CD4-positive, alpha-beta T cell (primary cell): ENCODE measurements at regions not wholly inside any gene's neighbourhood (a gene's known extent, or its start where the extent isn't known, plus 50 kb on each side); places are given as distances from the start of the nearest gene placed in this dataset.

Source experiments
- ATAC-seq: fragments of 200-7000 bp; cut with Tn5 transposase; one replicate; pipeline ENCODE4 v1.10.0; 2022; ENCODE audit warnings: mild to moderate bottlenecking; ENCODE audit not compliant: poor library complexity
- CTCF ChIA-PET: fragments of 350-600 bp; sonication (Branson Sonifier 250); formaldehyde crosslinking; loops from one replicate; lab custom pipeline; 2021; ENCODE audit warnings: antibody characterized with exemption, inconsistent platforms; lab: Charles Lee
- POLR2A ChIA-PET: fragments of 350-600 bp; sonication (Branson Sonifier 250); formaldehyde crosslinking; loops from one replicate; lab custom pipeline; 2021; ENCODE audit warnings: antibody characterized with exemption, inconsistent platforms; lab: Charles Lee
- DNase-seq, 14 experiments: peaks; one replicate each; pipeline ENCODE4 v3.0.0-alpha.2; 2013 to 2020; ENCODE audit warnings: mixed read lengths in 2 of 14
- H3K27ac ChIP-seq, 2 donors: one replicate each; pipeline versions ENCODE4 v1.5.1 to v1.7.0; 2013; ENCODE audit warnings: low read length in 2 of 2, low read depth in 1 of 2, mild to moderate bottlenecking in 1 of 2
- H3K27me3 ChIP-seq, 2 experiments: 1 replicate in 1 of 2; 2 replicates in 1 of 2; pipeline versions ENCODE4 v1.6.1 to v1.7.0; 2013; ENCODE audit warnings: low read length in 2 of 2, control low read depth in 1 of 2, mild to moderate bottlenecking in 1 of 2, moderate library complexity in 1 of 2; ENCODE audit not compliant: insufficient read depth in 2 of 2, control insufficient read depth in 1 of 2
- H3K36me3 ChIP-seq: one replicate; pipeline ENCODE4 v1.6.1; 2013; ENCODE audit warnings: low read length, control low read depth; ENCODE audit not compliant: insufficient read depth
- H3K4me1 ChIP-seq: one replicate; pipeline ENCODE4 v1.6.1; 2013; ENCODE audit warnings: low read length, control low read depth; ENCODE audit not compliant: insufficient read depth
- H3K4me3 ChIP-seq: one replicate; pipeline ENCODE4 v1.5.1; 2013; ENCODE audit warnings: mild to moderate bottlenecking, low read length, moderate library complexity
- H3K9me3 ChIP-seq, 2 experiments: 1 replicate in 1 of 2; 2 replicates in 1 of 2; pipeline versions ENCODE4 v1.6.1 to v1.7.0; 2013; ENCODE audit warnings: low read length in 2 of 2, mild to moderate bottlenecking in 2 of 2, control low read depth in 1 of 2, moderate library complexity in 1 of 2; ENCODE audit not compliant: control insufficient read depth in 1 of 2, insufficient read depth in 1 of 2
- H3K27ac Mint-ChIP-seq: one replicate; pipeline ENCODE4 v1.8.0; 2020; ENCODE audit warnings: mixed read lengths
- H3K27me3 Mint-ChIP-seq: one replicate; pipeline ENCODE4 v1.8.0; 2021; ENCODE audit warnings: mixed read lengths
- H3K36me3 Mint-ChIP-seq: one replicate; pipeline ENCODE4 v1.8.0; 2021; ENCODE audit warnings: low read depth, mixed read lengths
- H3K4me1 Mint-ChIP-seq: one replicate; pipeline ENCODE4 v1.8.0; 2021; ENCODE audit warnings: low read depth, mixed read lengths
- H3K4me3 Mint-ChIP-seq: one replicate; pipeline ENCODE4 v1.8.0; 2020; ENCODE audit warnings: mild to moderate bottlenecking, mixed read lengths
- H3K9me3 Mint-ChIP-seq: one replicate; pipeline ENCODE4 v1.8.0; 2020; ENCODE audit warnings: mixed read lengths
- intact Hi-C, 2 experiments: fragments of 100-400 bp; cut with DNase I in 1 of 2; cut with micrococcal nuclease in 1 of 2; formaldehyde crosslinking; loops; one replicate each; pipeline versions ENCODE4 v1.15.1 to v1.9.0; 2023 to 2025; cut with DNase I, micrococcal nuclease
- TF ChIP-seq, protein P1 (sequence below): fragments of 200-600 bp; IDR thresholded peaks from one replicate; pipeline ENCODE4 v1.8.0; 2022; ENCODE audit warnings: antibody characterized with exemption, mild to moderate bottlenecking

DNA sequence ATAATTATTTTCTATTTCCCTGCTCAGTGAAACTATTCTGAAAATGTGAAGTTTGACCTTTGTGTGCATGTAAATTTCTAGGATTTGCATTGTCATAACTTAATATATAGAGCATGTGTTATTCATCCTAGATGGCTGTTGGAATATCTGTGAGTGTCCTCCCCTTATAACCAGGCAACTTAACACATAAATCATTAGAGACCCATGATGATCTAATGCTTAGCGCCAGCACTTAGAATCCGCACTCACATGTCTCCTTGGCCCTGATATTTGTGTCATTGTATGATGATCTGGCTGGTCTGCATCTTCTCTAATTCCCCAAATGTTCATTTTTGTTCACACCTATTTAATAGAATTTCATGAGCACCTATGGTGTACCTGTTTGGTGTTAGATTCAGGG, 1354.5 kb downstream of the XPNPEP1 start:
- Mint-ChIP-seq H3K27me3 (no peaks in the 10 kb centered on the region), H3K27ac (no peak overlapping the region), H3K4me3 (no peak overlapping the region), H3K36me3 (no peaks in the 10 kb centered on the region), H3K4me1 (no peaks in the 10 kb centered on the region), H3K9me3 (peaks cover 5% of the 10 kb centered on the region)
- peaks cover 0 to 14% of the 10 kb centered on the region in 2 experiments for H3K9me3 ChIP-seq
- ATAC-seq (no peak), DNase-seq (no peak)
- TF ChIP-seq, protein P1, sequence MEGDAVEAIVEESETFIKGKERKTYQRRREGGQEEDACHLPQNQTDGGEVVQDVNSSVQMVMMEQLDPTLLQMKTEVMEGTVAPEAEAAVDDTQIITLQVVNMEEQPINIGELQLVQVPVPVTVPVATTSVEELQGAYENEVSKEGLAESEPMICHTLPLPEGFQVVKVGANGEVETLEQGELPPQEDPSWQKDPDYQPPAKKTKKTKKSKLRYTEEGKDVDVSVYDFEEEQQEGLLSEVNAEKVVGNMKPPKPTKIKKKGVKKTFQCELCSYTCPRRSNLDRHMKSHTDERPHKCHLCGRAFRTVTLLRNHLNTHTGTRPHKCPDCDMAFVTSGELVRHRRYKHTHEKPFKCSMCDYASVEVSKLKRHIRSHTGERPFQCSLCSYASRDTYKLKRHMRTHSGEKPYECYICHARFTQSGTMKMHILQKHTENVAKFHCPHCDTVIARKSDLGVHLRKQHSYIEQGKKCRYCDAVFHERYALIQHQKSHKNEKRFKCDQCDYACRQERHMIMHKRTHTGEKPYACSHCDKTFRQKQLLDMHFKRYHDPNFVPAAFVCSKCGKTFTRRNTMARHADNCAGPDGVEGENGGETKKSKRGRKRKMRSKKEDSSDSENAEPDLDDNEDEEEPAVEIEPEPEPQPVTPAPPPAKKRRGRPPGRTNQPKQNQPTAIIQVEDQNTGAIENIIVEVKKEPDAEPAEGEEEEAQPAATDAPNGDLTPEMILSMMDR, result no peak
- intact Hi-C loops, result no loop called here
- H3K27ac ChIP-seq, result no peak overlapping the region
- CTCF ChIA-PET, result no interaction called here
- no peaks in the 10 kb centered on the region for H3K36me3 ChIP-seq
- no peaks in the 10 kb centered on the region for H3K4me1 ChIP-seq
- POLR2A ChIA-PET, result no interaction called here
- H3K4me3 ChIP-seq, result no peak overlapping the region
- no peaks in the 10 kb centered on the region for H3K27me3 ChIP-seq

DNA sequence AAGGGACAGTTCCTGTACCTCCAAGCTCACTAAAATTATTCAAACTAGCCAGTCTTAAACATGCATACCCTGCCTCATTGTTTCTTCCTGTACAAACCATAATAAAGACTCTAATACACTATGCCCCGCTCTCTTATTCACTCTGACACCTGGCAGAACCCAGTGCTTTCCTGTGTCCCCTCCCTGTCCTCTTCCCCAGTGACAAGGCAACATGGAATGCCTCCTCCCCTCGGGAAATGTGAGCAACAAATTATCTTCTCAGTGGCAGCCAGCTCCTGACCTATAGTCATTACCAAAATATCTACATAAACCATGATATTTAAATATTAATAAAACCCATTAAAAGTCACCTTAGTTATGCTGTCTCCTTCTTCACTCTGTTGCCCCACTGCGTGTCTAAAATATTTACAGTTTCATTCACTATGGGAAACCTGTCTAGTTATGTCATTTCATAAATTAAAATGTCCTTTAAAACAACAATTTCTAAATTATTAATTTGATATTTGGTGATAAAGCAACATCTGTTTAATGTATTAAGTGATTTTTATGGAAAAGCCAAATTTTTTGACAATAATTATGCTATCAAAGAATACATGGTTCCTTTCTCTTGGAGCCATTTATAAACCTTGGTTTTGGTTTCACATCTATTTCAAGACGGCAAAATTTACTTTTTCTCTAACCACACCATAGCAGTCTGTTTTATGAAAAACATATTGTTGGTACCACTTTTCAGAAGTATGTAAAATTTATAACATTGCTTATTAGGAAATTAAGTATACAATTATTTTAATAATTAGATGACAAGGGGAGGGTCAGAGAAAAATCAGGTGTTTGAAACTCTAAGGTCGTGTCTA, 1355.2 kb downstream of the XPNPEP1 start:
- no peak overlapping the region for H3K27ac Mint-ChIP-seq

DNA sequence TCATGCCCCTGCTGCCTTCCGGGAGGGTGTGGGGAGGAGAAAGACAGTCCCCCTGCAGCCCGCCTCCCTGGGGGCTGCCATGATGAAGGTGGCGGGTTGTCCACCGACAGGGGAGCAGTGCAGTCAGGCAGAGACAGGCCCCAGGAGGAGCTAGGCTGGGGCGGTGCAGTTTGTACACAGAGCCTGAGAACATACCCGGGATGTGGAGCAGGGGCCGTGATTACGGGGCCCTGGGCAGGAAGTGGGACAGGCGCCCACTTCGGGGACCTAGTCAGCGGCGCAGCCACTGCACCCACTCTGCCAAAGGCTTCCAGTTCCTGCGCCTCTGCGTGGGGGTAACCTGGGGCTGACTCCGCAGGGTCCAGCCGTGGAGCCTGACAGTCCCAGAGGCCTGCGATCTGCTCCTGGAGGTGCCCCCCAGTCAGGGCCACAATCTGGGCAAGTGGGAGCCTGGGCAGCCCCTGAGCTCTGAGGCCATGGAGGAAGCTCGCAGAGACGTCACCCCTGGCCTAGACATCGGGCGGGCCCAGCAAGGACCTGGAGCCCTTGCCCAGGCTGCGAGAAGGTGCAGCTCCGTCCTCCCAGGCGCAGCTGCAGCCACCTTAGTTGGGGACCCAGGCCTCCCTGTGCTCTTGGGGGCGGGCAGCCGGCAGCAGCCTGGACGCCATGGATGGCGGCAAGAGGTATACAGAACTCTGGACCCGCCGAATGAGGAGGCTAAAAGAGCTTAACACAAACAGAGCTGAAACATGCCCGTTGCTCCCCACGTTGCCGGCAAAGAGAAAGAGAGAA, 1356.8 kb downstream of the XPNPEP1 start:
- Histone ChIP-seq H3K4me3 (no peak overlapping the region), H3K27ac (no peak overlapping the region), H3K27me3 (no peaks in the 10 kb centered on the region), H3K9me3 (peaks cover 0 to 14% of the 10 kb centered on the region in 2 experiments), H3K4me1 (no peaks in the 10 kb centered on the region), H3K36me3 (no peaks in the 10 kb centered on the region)
- ChIA-PET CTCF (no interaction called here), POLR2A (no interaction called here)
- intact Hi-C loops, result no loop called here
- H3K27me3 Mint-ChIP-seq, result no peaks in the 10 kb centered on the region
- no peaks in the 10 kb centered on the region for H3K4me1 Mint-ChIP-seq
- H3K4me3 Mint-ChIP-seq, result no peak overlapping the region
- peaks cover 5% of the 10 kb centered on the region for H3K9me3 Mint-ChIP-seq
- TF ChIP-seq, protein P1, result no peak
- DNase-seq (peak in 1 of 14 experiments; percentile 8), ATAC-seq (no peak)
- H3K36me3 Mint-ChIP-seq, result no peaks in the 10 kb centered on the region
- no peak overlapping the region for H3K27ac Mint-ChIP-seq

More for the DNA sequence above, 1355.2 kb downstream of the XPNPEP1 start:
- TF ChIP-seq, protein P1, result no peak
- no peak overlapping the region for H3K4me3 ChIP-seq
- ChIA-PET POLR2A (no interaction called here), CTCF (no interaction called here)
- no peaks in the 10 kb centered on the region for H3K27me3 Mint-ChIP-seq
- H3K27me3 ChIP-seq, result no peaks in the 10 kb centered on the region
- ATAC-seq (no peak), DNase-seq (no peak)
- H3K4me1 ChIP-seq, result no peaks in the 10 kb centered on the region
- H3K4me3 Mint-ChIP-seq, result no peak overlapping the region
- intact Hi-C loops, result no loop called here
- peaks cover 5% of the 10 kb centered on the region for H3K9me3 Mint-ChIP-seq
- peaks cover 0 to 14% of the 10 kb centered on the region in 2 experiments for H3K9me3 ChIP-seq
- H3K36me3 Mint-ChIP-seq, result no peaks in the 10 kb centered on the region
- H3K27ac ChIP-seq, result no peak overlapping the region
- H3K4me1 Mint-ChIP-seq, result no peaks in the 10 kb centered on the region
- H3K36me3 ChIP-seq, result no peaks in the 10 kb centered on the region
